ENCODE measurements at regions not wholly inside any gene's neighbourhood (a gene's known extent, or its start where the extent isn't known, plus 50 kb on each side); places are given as distances from the start of the nearest gene placed in this dataset.

DNA sequence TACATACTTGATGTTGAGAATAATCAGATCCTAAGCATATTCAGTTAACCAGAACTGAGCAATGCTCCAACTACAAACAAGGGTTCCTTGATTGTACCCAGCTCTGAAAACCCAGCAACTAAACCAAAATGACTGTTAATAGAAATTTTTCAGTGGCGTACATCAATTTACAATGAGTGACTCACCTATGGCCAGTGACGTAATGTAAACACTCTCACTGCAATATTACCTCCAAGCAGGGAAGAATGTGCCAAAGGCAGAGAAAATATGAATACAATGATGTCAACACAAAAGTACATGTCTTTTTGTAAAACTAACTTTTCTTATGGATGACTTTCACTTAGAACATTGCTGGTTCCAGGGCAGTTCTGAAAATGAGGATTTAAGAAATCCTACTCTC lies 611.3 kb downstream of the EDEM1 start:
- DNase-seq (ENCODE audit: low spot score) (no peak), ATAC-seq (no peak), FAIRE-seq (no peak)
- TF ChIP-seq RBM22 (optimal IDR thresholded peaks at IDR 0.05; ENCODE audit: low read length) (no peak), ADNP (CRISPR knock-in tag; IDR thresholded peaks at IDR 0.05) (no peak), ATF7 (IDR thresholded peaks at IDR 0.05) (peak; percentile 68), ATF7 (CRISPR knock-in tag; IDR thresholded peaks at IDR 0.05) (no peak), CENPT (CRISPR knock-in tag; IDR thresholded peaks at IDR 0.05; ENCODE audit: low read depth) (no peak), CREB1 (IDR thresholded peaks at IDR 0.05) (peak; percentile 81), CREB1 (CRISPR knock-in tag; IDR thresholded peaks at IDR 0.05) (no peak), SKI (IDR thresholded peaks at IDR 0.05; ENCODE audit: partially characterized antibody) (no peak), CBX2 (IDR thresholded peaks at IDR 0.05; ENCODE audit: low read depth, low read length) (no peak), CBX2 (CRISPR knock-in tag; IDR thresholded peaks at IDR 0.05; ENCODE audit: low read depth) (no peak), ZSCAN25 (CRISPR knock-in tag; IDR thresholded peaks at IDR 0.05) (no peak), MATR3 (CRISPR knock-in tag; IDR thresholded peaks at IDR 0.05) (no peak)
- Histone ChIP-seq H3K36me3 (replicated peaks in 1 of 2; ENCODE audit: control insufficient read depth in 1 of 2, insufficient read depth in 2 of 2, low read length in 2 of 2) (no peaks in the 10 kb centered on the region), H3K9ac (ENCODE audit: insufficient read depth, low read depth, low read length) (no peak overlapping the region), H3K4me3 (replicated peaks in 1 of 3; ENCODE audit: insufficient read depth in 1 of 3, low read depth in 2 of 3, low read length in 3 of 3) (no peak overlapping the region), H3K4me2 (ENCODE audit: low read depth, low read length) (no peak overlapping the region), H4K20me1 (ENCODE audit: insufficient read depth, low read length) (no peaks in the 10 kb centered on the region), H3K9me3 (ENCODE audit: low read length) (peaks cover 16% of the 10 kb centered on the region; the same call in 1 of the 2 replicates), H3K27ac (ENCODE audit: extremely low read length, insufficient read depth, low read length) (no peak overlapping the region), H3K4me1 (ENCODE audit: insufficient read depth, low read length) (no peaks in the 10 kb centered on the region), H3K79me2 (ENCODE audit: insufficient read depth, low read length) (no peaks in the 10 kb centered on the region), H3K27me3 (ENCODE audit: control insufficient read depth in 1 of 2, insufficient read depth in 2 of 2, low read length in 2 of 2) (no peaks in the 10 kb centered on the region), H2AFZ (ENCODE audit: low read length) (no peak overlapping the region)
- BruUV-seq (replicated peaks), result no TSS peak
- WGBS (ENCODE audit: low lambda C conversion rate), result 23% methylated on average over 2 of the region's 2 CpGs
- intact Hi-C loops (cut with micrococcal nuclease; ENCODE audit: unreplicated experiment) (no loop called here), in situ Hi-C loops (cut with HindIII; ENCODE audit: extremely low pct_ligation_motif_present, low pct_unique_long_range_greater_than_20kb) (no loop called here)
- ChIA-PET POLR2A (no interaction called here), CTCF (ENCODE audit: low intra/inter-chr PET ratio, low total read pairs) (no interaction called here)

DNA sequence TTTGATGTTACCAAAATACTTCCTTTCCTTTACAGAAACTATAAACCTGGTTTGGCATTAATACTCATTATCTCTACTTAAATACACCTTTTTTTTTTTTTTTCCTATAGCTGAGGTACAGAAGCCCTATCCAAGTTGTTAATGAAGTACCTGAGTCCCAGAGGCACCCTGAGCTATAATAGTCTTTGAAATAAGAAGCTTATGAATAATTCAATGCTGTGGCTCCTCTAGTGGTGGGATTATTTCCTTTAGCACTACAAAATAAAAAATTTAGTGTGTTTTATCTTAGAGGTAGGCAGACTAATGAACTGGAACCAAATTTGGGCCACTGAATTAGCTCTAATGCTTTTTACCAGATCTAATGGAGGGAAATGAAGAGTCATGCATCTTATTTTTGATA lies 611.9 kb downstream of the EDEM1 start:
- H3K4me2 ChIP-seq (ENCODE audit: low read depth, low read length), result no peak overlapping the region
- no peaks in the 10 kb centered on the region for H3K79me2 ChIP-seq (ENCODE audit: insufficient read depth, low read length)
- no peak for FAIRE-seq
- no peak for ATAC-seq
- no peak overlapping the region for H3K4me3 ChIP-seq (replicated peaks in 1 of 3; ENCODE audit: insufficient read depth in 1 of 3, low read depth in 2 of 3, low read length in 3 of 3)
- no peaks in the 10 kb centered on the region for H3K4me1 ChIP-seq (ENCODE audit: insufficient read depth, low read length)
- POLR2A ChIA-PET, result no interaction called here
- no peak overlapping the region for H3K9ac ChIP-seq (ENCODE audit: insufficient read depth, low read depth, low read length)
- H2AFZ ChIP-seq (ENCODE audit: low read length), result no peak overlapping the region
- H4K20me1 ChIP-seq (ENCODE audit: insufficient read depth, low read length), result no peaks in the 10 kb centered on the region
- intact Hi-C loops (cut with micrococcal nuclease; ENCODE audit: unreplicated experiment), result no loop called here
- H3K36me3 ChIP-seq (replicated peaks in 1 of 2; ENCODE audit: control insufficient read depth in 1 of 2, insufficient read depth in 2 of 2, low read length in 2 of 2), result no peaks in the 10 kb centered on the region
- no peaks in the 10 kb centered on the region for H3K27me3 ChIP-seq (ENCODE audit: control insufficient read depth in 1 of 2, insufficient read depth in 2 of 2, low read length in 2 of 2)
- CTCF ChIA-PET (ENCODE audit: low intra/inter-chr PET ratio, low total read pairs), result no interaction called here
- no peak overlapping the region for H3K27ac ChIP-seq (ENCODE audit: extremely low read length, insufficient read depth, low read length)
- no TSS peak for BruUV-seq (replicated peaks)
- peaks cover 10% of the 10 kb centered on the region; the same call in 1 of the 2 replicates for H3K9me3 ChIP-seq (ENCODE audit: low read length)
- in situ Hi-C loops (cut with HindIII; ENCODE audit: extremely low pct_ligation_motif_present, low pct_unique_long_range_greater_than_20kb), result no loop called here
- DNase-seq (ENCODE audit: low spot score), result no peak
- TF ChIP-seq ZNF232 (CRISPR knock-in tag; IDR thresholded peaks at IDR 0.05; ENCODE audit: borderline replicate concordance), result no peak
- TF ChIP-seq MEIS2 (CRISPR knock-in tag; IDR thresholded peaks at IDR 0.05), result no peak
- TF ChIP-seq MIER3 (CRISPR knock-in tag; IDR thresholded peaks at IDR 0.05; ENCODE audit: borderline replicate concordance), result no peak
- TF ChIP-seq ZMYM4 (CRISPR knock-in tag; IDR thresholded peaks at IDR 0.05), result no peak
- TF ChIP-seq ZSCAN30 (CRISPR knock-in tag; IDR thresholded peaks at IDR 0.05), result no peak
- TF ChIP-seq ZNF136 (CRISPR knock-in tag; IDR thresholded peaks at IDR 0.05; ENCODE audit: low read depth), result no peak
- TF ChIP-seq, protein P1, sequence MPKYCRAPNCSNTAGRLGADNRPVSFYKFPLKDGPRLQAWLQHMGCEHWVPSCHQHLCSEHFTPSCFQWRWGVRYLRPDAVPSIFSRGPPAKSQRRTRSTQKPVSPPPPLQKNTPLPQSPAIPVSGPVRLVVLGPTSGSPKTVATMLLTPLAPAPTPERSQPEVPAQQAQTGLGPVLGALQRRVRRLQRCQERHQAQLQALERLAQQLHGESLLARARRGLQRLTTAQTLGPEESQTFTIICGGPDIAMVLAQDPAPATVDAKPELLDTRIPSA (CRISPR knock-in tag; IDR thresholded peaks at IDR 0.05; ENCODE audit: borderline replicate concordance), result no peak
